ENCODE measurements at regions not wholly inside any gene's neighbourhood (a gene's known extent, or its start where the extent isn't known, plus 50 kb on each side); places are given as distances from the start of the nearest gene placed in this dataset.

DNA sequence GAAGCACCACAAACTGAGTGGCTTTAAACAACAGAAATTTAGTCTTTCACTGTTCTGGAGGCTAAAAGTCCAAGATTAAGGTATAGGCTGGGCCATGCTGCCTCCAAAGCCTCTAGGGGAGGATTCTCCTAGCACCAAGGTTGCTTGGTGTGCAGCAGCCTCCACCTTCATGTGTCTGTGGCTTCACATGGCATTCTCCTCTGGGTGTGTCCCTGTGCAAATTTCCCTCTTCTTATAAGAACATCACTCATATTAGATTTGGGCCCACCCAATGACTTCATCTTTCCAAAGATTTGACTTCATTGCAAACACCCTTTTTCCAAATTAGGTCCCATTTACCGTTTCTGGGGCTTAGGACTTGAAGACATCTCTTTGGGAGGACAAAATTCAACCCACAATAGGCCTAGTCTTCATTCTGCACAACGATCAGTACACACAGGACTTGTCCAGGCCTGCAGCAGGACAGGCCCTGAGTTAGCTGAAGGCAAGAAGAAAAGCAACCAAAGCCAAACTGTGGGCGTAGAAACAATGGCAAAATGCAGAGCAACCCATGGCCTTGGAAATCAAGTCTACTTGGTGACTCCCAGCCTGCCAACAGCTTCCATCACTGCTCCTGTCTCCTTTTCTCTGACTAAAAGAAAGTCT is 521.2 kb upstream of the NBEA start:
- no peak for DNase-seq

DNA sequence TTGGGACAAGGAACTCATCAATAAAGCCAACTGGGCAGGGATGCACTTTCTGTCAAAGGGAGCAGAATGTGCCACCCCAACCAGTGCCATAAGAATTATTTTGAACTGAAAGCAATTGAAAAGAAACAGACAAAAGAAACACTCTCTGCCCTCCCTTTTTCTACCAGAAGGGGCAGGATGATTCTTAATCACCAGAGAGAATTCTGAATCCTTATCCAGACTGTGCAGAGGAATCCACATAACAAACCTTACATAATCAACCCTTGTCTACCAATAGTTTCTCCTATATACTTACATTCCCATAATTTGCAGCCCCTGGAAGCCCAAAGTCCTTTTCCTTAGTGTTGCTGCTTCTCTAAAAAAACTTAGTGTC is 520.7 kb upstream of the NBEA start:
- DNase-seq, result no peak

DNA sequence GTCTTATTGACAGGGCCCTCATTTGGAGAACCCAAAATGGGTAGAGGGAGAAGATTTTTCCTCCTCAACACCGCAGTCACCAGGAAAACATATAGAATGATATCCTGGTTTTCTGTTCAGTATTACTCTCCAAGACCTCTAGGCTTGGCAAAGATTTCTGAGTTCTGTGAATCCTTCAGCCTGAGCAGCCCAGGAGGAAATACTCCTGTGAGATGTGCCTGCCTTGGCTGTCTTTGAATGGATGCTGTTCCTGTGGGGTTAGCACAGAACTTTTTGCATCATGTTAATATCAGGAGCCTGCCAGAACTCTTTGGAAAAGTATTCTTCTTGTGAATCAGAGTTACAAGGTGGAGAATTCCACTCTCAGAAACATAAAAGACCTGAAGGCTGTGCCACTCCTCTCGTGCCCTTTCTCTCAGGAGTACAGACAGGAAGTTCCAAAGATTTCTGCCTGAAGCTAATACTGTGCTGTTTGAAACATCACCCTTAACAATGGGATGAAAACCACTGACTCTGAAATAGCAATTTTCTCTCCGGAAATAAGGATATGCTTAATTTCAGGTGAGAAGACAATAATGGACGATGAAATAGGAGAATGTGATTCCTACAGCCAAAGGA is 520.1 kb upstream of the NBEA start:
- no peak for DNase-seq

DNA sequence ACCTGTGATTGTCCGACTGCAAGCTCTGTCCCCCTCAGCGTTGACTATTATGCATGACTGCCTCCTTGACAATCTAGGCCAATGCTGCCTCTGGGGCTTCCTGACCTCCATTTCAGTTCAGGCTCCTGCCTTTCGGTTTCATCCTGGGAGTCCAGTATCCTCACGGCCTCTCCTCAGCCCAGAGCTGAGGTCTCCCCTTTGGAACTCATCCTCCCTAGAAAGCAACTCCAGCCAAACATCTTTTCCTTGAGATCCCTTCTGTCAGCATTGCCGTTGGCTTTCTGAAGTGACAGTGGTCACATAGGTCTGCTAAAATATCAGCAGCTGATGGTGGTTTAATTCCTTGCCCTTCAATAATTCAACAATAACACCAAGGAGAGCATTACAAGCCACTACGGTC is 519.1 kb upstream of the NBEA start:
- DNase-seq, result no peak

DNA sequence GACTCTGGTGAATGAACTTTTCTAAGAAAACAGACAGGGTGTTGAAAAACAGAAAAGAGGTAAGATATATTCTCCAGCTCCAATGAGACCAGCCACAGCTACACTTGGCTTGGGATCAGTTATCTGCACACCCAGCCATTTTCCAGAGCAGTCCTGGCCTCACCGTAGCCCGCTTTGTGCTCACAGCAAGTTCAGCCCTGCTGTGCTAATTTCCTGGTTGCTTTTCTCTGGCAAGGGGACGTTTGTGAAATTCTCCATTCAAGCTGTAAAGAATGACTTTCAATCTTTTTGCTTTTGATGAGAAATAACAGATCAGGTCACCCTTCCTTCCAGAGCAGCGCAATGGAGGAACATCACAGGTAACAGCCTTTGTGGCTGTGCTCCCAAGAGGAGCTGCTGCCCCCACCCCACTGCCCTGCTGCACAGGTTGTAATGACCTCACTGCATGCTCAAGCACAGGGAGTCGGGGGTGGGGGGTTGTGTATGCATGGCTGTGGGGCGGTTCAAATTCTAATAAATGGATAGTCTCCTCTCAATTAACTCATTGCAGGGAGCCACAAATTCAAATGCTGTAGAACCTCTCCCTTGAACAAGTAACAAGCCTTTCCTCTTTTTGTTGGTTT is 516.6 kb upstream of the NBEA start:
- no peak for DNase-seq

DNA sequence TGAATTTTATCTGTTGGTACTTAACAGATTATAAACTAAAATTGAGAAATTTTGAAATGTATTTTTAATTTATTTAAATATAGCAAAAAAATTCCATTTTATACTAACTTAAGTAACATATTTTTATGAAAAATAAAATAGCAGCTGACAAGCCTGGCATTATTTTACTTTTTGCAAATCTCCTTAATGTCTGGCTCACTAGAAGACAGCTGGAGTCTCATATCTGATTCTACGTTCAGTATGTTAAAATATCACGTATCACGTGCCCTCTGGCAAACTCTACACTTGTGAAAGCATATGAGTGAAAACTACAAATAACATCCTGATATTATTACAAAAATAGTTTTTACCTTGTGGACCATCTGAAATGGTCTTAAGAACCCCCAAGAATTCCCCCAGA is 513.2 kb upstream of the NBEA start:
- DNase-seq, result no peak

DNA sequence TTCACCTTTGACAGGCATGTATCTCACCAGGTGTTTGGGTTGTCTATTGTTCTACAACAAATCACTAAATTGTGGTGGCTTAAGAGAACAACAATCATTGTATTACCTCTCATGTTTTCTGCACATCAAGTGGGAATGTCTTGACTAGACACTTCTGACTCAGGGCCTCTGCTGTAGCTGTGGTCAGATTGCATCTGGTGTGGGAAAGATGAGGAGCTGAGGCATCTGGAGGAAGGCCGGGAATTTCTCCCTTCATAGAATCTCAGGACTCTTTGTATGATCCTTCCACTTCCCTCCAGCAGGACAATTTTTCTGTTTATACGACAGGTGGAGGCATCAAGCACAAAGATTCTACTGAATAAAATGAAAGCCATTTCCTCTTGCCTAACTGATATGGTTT is 511.8 kb upstream of the NBEA start:
- no peak for DNase-seq

DNA sequence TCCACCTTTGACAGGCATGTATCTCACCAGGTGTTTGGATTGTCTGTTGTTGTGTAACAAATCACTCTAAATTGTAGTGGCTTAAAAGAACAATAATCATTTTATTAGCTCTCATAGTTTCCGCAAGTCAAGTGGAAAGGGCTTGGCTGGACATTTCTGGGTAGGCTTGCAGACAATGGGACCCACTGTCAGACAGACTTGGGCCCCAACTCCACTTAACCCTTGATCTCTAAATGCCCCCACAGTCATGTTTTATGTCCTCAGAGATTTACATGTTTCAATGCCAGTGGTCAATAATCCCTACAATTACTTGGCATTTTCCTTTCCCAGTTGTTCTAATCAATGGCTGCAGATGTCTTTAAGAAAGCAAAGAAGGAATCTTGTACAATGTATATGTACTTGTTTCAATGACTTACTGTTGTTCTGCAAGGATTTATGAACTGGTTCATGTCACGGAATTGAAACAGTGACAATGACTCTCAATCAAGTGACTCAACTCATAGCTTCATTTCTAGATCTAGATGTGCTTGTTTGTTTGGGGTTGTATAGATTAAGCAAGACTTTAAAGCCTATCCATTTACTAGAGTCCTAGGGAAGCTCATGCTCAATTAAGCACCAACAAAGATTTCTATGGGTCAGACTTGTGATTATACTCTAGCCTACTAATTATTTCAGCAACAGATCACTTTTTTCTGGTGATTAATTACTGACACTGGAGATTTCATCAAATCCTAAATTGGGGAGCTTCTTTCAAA is 510.1 kb upstream of the NBEA start:
- DNase-seq, result no peak

DNA sequence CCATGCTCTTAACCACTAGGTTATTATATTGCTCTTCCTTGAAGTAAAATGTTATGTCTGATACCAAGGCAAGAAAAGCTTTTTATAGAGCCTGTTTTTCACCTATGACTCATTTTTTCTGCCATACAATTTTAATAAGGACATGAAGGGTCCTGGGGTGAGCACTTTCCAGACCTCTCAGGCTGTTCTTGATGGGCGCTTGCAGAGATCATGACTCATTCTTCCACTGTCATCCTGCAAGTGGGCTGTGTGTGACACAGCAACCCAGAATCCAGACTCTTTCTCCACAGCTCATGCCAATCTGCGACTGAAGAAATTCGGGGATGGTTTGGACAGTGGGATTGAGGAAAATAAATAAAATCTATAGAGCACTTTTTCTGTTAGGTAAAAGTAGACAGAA is 506.7 kb upstream of the NBEA start:
- DNase-seq, result no peak

DNA sequence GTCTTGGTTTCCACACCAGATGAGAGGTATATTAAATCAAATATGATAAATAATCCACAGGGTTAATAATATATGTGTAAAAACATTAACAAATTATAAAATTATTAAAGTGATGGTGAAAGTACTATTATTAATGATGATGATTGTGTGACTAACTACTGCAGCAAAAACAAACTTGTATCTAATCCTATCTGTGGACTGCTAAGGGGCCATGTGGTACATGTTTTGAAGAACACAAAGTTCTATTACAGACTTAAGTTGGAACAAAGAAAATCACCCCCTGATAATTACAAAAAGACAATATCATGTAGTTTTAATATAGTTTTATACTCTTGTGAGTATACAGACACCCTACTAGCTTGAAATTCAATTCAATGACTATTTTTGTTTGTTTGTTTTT is 504.2 kb upstream of the NBEA start:
- no peak for DNase-seq

DNA sequence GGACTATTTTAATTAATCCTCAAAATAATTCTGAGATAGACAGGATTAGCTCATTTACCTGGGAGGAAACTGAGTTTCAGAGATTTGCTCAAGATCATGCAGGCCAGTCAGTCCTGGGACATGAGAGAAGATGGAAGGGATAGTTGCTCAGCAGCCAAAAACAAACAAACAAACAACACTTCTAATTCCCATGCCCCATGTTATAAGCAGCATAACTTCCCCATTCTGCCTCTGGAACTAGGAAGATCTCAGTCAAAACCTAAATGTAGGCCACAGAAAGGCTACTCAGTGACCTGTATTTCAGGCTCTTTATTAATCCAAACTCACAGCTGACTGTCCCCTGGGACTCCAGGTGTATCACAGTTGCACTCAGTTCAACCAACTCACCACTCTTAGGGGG is 489.2 kb upstream of the NBEA start:
- DNase-seq, result no peak

DNA sequence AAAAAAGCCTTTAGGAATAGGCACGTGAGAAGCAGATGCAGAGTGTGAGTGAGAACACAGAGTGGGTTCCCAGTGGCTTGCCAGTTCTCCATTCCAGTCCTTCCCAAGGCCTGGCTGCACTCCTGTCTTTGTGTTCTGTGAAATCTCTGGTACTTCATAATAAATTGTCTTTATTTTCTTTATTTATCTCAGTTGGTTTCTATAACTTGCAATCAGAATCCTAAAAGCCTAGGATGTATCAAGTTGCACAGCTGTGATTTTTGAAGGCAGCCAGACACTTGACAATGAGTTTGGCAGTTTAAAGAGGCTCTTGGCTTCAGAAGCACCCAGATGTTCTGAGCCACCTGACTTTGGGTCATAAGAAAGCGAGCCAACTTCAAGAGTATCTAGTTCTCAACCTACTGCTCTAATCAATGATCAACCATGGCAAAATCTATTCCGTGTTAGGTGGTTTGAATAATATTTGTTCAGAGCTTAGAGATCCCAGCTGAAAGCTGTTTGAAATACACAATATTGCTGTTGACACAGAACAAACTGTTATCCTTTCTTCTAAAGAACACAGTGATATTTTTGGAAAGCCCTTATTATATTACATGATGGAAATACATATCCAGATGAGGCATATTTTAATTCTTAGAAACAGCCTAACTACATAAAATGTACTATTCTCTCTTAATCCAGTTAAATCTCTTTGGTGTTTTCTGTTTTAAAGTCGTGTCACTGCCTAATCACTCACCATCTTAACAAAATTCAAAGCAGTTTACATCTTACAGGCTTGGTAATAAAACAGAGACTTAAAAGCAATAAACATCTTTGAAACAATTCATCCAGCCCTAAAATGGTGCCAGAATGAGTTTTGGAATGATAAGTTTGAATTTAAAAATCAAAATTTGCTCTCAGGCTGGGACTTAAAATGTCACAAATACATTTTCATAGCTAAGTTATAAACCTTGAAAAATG is 483.0 kb upstream of the NBEA start:
- no peak for DNase-seq

DNA sequence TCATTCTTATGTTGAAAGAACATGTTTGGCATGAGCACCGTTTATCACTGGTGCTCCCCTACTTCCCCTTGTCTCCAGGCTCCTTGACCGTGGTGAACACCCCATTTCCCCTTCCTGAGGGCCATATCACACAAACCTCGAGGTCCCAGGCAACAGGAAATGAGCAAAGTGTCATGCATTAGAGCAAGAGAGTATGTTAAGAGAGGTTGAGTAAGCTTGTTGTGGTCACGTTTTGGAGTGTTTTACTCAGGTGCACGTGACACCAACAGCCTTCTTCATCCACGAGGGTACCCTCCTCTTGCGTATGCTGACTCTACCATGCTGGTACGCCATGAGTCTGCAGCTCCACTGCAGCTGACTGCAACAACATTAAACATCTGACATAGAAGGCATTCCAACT is 482.2 kb upstream of the NBEA start:
- DNase-seq, result no peak

DNA sequence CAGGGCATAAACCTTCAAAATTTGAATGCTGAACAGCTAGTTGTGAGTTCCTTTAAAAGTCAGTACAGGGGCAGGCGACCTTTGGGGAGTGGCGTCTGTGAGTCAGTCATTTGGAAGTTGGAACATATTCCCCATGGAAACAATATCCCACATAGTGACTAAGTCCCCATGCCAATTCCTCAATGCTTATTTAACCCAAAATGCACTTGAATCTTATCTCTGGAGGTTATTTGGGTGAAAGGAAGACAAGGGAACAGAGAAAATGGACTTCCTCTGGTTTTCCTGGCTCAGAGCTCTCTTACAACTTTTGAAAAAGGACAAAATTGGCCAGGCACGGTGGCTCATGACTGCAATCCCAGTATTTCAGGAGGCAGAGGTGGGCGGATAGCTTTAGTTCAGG is 479.2 kb upstream of the NBEA start:
- DNase-seq, result no peak

DNA sequence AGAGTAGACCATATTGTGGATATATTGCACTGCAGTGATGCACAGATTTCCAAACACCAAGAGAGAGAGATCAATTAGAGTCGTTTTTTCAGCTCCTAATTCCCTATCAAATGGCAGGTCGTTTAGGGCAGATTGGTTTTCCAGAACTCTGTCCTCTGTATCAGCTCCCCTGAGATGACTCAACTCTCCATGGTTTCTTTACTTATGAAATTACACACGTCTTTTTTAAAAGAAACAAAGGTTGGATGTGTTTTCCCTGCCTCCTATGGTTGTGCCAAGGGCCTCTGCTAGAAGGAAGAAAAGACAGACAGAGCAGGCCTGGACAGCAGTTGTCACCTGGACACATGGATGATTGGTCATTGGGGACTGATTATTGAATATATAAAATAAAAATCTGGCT is 478.1 kb upstream of the NBEA start:
- no peak for DNase-seq

DNA sequence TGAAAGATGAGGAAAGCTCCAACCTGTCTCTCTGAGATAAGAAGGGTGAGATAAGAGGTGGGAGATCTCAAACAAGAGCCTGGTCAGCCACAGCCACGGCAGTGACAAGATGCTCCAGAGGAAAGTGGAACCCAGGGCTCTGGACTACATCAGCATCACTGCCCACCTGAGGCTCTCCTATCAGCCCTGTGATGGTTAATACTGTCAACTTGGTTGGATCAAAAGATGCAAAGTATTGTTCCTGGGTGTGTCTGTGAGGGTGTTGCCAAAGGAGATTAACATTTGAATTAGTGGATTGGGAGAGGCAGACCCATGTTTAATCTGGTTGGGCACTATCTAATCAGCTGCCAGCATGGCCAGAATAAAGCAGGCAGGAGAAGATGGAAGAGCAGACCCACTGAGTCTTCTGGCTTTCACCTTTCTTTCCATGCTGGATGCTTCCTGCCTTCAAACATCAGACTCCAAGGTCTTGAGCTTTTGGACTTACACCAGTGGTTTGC is 476.6 kb upstream of the NBEA start:
- DNase-seq, result no peak

DNA sequence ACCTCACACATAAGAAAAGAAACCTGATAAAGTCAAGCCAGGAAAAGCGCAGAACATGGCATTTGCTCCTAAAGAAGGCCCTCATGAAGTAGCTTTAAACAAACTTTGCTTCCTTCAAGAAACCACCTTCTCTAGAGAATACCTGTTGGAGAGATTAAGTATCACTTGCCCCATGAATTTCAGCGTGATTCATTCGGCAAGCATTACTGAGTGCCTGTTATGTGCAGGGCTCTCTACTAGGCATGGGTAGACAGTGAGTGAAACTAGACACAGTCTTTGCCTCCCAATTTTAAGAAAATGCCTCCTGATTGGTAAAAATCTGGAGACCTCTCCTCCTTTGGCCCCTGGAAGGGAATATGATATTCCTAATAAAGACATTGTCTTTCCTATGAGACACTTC is 475.8 kb upstream of the NBEA start:
- DNase-seq, result no peak

DNA sequence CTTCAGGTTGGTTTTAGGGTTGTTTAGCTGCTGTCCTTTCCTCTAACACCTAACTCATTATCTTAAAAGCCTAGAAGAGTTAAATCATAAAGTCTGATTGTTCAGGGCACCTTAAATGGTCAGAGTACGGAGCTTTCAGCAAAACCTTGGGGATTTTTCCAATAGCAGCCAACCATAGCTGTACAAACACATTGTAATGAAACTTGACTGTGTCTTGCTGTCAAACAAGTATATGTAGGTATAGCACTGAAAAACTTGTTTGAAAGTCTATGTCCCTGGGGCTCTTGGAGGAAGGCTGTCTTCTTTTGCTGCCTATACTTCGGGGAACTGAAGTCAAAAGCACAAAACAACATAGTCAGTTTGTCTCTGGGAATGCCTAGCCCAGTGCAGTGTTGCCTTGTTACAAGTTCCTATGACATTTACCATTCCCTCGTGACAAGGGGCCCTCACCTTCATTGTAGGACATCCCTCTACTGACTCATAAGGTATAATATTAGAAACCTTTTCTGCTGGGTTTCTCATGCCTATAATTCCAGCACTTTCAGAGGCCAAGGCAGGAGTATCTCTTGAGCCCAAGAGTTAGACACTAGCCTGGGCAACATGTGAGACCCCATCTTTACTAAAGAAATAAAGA is 474.5 kb upstream of the NBEA start:
- no peak for DNase-seq

DNA sequence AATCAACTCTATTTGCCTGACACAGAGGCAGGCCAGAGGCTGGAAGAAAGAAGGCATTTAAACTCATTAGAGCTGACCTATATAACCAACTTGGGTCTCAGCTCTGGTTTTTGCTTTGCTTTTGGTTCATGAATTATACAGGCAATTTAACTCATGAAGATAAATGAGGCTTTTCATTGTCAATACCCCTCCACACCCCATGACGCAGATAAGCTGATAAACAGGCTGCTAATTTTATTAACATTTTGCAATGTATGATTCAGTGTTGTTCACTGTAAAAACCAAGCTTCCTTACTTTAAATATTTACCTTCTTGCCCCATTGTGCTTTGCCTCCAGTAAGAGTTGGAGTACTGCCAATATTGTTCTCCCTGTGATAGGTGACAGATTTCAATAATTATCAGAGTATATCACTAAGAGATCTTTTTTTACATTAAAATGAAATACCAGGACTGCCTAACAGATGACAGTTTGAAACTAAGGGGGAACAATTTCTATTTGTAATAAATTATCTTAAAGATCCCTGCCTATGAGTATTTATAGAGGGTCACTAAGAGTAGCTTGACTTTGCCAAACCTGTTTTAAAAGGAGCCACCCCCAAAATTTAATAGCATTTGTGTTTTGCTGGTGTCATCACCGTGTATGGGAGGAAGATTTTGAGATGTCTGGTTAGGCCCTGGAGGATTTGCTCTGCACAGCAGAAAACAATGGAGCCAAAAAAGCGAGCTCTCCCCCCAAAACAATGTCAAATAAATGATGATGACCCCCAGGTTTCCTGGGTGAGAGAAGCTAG is 472.7 kb upstream of the NBEA start:
- no peak for DNase-seq

DNA sequence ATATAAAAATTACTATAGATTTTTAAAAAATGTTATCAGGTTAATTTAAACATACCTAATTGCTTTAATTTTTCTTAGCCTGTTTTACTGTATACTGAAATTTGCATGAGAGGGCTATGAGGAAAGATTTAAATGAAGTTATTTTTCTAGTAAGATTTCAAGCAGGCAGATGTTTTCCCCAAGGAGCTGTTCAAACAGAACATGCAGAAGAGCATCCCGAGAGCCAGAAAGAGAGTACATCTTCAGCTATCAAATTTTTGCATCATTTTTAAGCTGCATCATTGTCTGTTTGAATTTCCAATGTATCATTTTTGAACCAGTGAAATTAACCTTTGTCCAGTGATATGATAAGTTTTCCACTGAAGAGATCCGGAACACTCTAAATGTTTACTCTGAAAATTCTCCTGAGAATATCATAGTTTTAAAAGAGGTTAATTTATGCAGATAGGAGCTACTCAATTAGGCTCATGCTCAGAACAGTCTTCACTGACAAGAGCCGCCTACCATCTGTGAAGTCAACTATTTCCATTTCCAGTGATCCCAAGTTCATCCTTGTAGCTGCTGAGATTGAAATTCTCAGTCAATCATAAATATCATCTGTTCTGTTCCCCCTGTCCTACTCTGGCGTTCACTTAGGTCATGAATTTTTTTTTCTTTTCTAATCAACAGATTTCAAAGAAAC is 467.7 kb upstream of the NBEA start:
- no peak for DNase-seq

DNA sequence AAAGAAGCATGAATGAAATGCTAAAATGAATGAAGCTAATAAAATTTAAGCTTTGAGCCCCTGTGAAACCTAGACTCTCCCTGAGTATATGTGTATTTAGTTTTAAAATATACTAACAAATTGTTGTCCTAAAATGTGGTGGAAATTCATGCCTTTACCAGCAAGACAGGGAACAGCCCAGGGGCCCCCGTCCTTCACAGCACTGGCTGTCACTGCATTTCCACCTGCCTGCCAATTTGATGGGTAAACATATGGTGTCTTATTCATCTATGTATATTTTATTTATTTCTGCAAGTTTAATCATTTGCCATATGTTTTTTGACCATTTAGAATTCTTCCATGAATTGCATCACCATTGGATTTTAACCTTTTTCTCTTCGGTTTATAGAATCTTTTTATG is 463.7 kb upstream of the NBEA start:
- DNase-seq, result no peak
